ENCODE measurements at regions not wholly inside any gene's neighbourhood (a gene's known extent, or its start where the extent isn't known, plus 50 kb on each side); places are given as distances from the start of the nearest gene placed in this dataset.

DNA sequence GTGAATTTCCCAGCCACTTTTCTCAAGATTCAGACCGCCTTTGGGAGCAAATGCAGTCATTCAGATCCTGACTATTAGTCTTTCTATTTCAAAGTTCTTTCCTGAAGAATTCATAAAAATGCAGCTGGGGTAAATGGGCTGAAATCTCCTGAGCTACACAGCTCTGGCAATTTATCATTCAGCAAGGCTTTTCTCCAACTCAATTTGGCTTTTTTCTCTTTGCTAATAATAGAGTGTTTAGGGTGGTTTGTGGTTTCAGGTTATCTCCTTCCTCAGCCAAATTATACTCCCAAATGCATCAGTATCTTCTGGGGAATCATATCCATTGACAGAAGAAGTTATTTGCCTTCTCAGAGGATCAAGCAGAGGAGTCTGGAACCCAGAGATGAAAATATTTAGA is 282.4 kb upstream of the SLC14A2 start:
- H2AFZ ChIP-seq (ENCODE audit: low read depth) = no peak overlapping the region
- TF ChIP-seq, protein P1, sequence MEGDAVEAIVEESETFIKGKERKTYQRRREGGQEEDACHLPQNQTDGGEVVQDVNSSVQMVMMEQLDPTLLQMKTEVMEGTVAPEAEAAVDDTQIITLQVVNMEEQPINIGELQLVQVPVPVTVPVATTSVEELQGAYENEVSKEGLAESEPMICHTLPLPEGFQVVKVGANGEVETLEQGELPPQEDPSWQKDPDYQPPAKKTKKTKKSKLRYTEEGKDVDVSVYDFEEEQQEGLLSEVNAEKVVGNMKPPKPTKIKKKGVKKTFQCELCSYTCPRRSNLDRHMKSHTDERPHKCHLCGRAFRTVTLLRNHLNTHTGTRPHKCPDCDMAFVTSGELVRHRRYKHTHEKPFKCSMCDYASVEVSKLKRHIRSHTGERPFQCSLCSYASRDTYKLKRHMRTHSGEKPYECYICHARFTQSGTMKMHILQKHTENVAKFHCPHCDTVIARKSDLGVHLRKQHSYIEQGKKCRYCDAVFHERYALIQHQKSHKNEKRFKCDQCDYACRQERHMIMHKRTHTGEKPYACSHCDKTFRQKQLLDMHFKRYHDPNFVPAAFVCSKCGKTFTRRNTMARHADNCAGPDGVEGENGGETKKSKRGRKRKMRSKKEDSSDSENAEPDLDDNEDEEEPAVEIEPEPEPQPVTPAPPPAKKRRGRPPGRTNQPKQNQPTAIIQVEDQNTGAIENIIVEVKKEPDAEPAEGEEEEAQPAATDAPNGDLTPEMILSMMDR (conservative IDR thresholded peaks at IDR 0.05; ENCODE audit: low read depth, low read length) = no peak
- no peaks in the 10 kb centered on the region for H3K79me2 ChIP-seq (ENCODE audit: insufficient read depth, low read depth)
- H3K27me3 ChIP-seq (ENCODE audit: insufficient read depth, low read depth) = no peaks in the 10 kb centered on the region
- H3K4me1 ChIP-seq (ENCODE audit: low read depth, poor library complexity, severe bottlenecking) = no peaks in the 10 kb centered on the region
- no peak overlapping the region for H3K4me2 ChIP-seq
- H4K20me1 ChIP-seq (ENCODE audit: insufficient read depth) = no peaks in the 10 kb centered on the region
- H3K36me3 ChIP-seq (ENCODE audit: insufficient read depth) = no peaks in the 10 kb centered on the region
- H3K9ac ChIP-seq = no peak overlapping the region
- no peak overlapping the region for H3K27ac ChIP-seq
- H3K4me3 ChIP-seq (IDR thresholded peaks at IDR 0.05; ENCODE audit: insufficient read depth, low read depth, low read length) = no peak overlapping the region

DNA sequence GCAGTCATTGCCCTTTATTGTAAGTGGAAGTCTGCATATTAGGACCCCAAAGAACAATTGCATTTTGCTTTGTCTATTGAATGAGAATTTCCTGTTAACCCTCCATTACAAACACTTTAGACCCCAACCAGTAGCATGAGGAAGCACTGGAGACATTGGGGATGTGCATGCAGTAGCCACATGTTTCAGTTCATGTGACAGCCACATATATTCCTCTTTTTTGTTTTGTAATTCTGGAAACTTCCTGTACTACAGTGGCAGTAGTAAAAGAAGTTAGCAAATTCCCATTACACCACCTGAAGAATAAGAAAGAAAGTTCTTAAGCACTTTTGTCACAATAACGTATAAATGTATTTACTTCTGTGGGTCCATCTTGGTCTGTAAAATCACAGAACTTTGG is 281.1 kb upstream of the SLC14A2 start:
- no peaks in the 10 kb centered on the region for H4K20me1 ChIP-seq (ENCODE audit: insufficient read depth)
- H3K79me2 ChIP-seq (ENCODE audit: insufficient read depth, low read depth) = no peaks in the 10 kb centered on the region
- no peaks in the 10 kb centered on the region for H3K27me3 ChIP-seq (ENCODE audit: insufficient read depth, low read depth)
- H2AFZ ChIP-seq (ENCODE audit: low read depth) = no peak overlapping the region
- no peaks in the 10 kb centered on the region for H3K4me1 ChIP-seq (ENCODE audit: low read depth, poor library complexity, severe bottlenecking)
- no peaks in the 10 kb centered on the region for H3K36me3 ChIP-seq (ENCODE audit: insufficient read depth)
- TF ChIP-seq, protein P1 (conservative IDR thresholded peaks at IDR 0.05; ENCODE audit: low read depth, low read length) = no peak
- H3K27ac ChIP-seq = no peak overlapping the region
- H3K4me3 ChIP-seq (IDR thresholded peaks at IDR 0.05; ENCODE audit: insufficient read depth, low read depth, low read length) = no peak overlapping the region
- no peak overlapping the region for H3K9ac ChIP-seq
- H3K4me2 ChIP-seq = no peak overlapping the region

DNA sequence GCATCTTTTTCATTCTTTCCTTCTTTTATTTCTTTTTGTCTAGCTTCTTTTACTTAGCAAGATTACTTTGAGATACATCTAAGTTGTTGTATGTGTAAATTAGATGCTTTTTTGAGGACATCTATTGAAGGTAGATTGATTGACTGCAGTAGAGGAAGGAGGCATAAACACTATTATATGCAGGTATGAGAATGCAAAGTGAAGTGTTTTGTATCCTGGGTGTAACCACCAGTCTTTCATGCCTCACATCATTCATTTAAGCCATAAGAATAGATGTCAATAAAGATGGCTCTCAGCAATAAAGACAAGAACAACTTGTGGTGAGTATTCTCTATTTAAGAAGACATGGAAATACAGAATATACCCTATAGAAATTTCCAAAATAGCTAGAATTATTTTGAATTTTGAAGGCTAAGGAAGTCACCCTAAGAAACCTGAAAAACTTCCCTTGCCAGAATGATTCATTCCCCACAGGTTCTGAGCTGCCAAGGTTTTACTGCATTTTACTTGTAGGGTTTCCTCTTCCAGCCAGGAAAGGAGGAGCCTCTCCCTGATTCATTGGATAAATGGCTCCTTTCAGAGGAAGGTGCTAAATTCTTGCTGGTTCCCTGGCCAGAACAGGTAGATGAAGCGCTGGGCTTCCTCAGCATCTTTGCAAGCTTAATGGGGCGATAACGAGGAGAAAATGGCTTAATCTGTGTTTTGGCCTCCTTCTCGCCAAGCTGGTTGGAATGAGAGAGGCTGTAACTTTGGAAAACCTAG is 279.8 kb upstream of the SLC14A2 start:
- Histone ChIP-seq H3K4me2 (no peak overlapping the region), H3K9ac (no peak overlapping the region), H3K27ac (no peak overlapping the region), H3K27me3 (ENCODE audit: insufficient read depth, low read depth) (no peaks in the 10 kb centered on the region), H3K4me3 (IDR thresholded peaks at IDR 0.05; ENCODE audit: insufficient read depth, low read depth, low read length) (no peak overlapping the region), H4K20me1 (ENCODE audit: insufficient read depth) (no peaks in the 10 kb centered on the region), H2AFZ (ENCODE audit: low read depth) (no peak overlapping the region), H3K4me1 (ENCODE audit: low read depth, poor library complexity, severe bottlenecking) (no peaks in the 10 kb centered on the region), H3K79me2 (ENCODE audit: insufficient read depth, low read depth) (no peaks in the 10 kb centered on the region), H3K36me3 (ENCODE audit: insufficient read depth) (no peaks in the 10 kb centered on the region)
- TF ChIP-seq, protein P1 (conservative IDR thresholded peaks at IDR 0.05; ENCODE audit: low read depth, low read length) = no peak

DNA sequence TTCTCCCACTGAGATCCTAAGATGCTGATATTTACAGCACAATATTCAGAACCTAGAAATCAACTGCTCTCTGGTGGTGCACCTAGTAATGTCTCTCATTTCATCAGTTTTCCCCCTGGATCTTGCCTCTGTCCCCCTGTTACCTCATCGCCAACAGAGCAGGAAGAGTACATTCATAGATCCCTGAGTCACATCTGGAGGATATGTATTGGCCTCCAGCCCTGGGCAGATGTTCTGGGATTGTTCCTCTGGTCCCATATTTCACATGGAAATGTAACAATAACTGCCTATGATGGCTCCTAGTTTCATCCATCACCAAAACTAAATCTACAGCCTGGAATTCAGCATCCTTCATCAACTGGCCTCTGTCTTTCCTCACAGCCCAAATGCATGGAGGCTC is 278.8 kb upstream of the SLC14A2 start:
- H3K4me1 ChIP-seq (ENCODE audit: low read depth, poor library complexity, severe bottlenecking) = no peaks in the 10 kb centered on the region
- H3K9ac ChIP-seq = no peak overlapping the region
- no peak overlapping the region for H2AFZ ChIP-seq (ENCODE audit: low read depth)
- H3K4me3 ChIP-seq (IDR thresholded peaks at IDR 0.05; ENCODE audit: insufficient read depth, low read depth, low read length) = no peak overlapping the region
- no peak overlapping the region for H3K4me2 ChIP-seq
- no peaks in the 10 kb centered on the region for H3K27me3 ChIP-seq (ENCODE audit: insufficient read depth, low read depth)
- H4K20me1 ChIP-seq (ENCODE audit: insufficient read depth) = no peaks in the 10 kb centered on the region
- H3K27ac ChIP-seq = no peak overlapping the region
- TF ChIP-seq, protein P1 (conservative IDR thresholded peaks at IDR 0.05; ENCODE audit: low read depth, low read length) = no peak
- no peaks in the 10 kb centered on the region for H3K79me2 ChIP-seq (ENCODE audit: insufficient read depth, low read depth)
- H3K36me3 ChIP-seq (ENCODE audit: insufficient read depth) = no peaks in the 10 kb centered on the region

All from KMS-11 (cell line).